ENCODE measurements at regions not wholly inside any gene's neighbourhood (a gene's known extent, or its start where the extent isn't known, plus 50 kb on each side); places are given as distances from the start of the nearest gene placed in this dataset.

GRCh38 chr4:60209588-60209987 lies 990.5 kb upstream of the ADGRL3 start:
- TF ChIP-seq CTCF (conservative IDR thresholded peaks at IDR 0.05; ENCODE audit: low read length), result no peak
- no peak for TF ChIP-seq EZH2phosphoT487 (IDR thresholded peaks at IDR 0.05; ENCODE audit: borderline replicate concordance)
